SW480 (cell line): ENCODE measurements at regions not wholly inside any gene's neighbourhood (a gene's known extent, or its start where the extent isn't known, plus 50 kb on each side); places are given as distances from the start of the nearest gene placed in this dataset.
"Not testable (repeated sequence)": the region's sequence is repeated elsewhere in the genome, so short reads cannot be mapped to it uniquely, and the experiment has no call there.

Source experiments
- DNase-seq: peaks from one replicate; pipeline ENCODE4 v3.0.0-alpha.2; 2016; ENCODE audit warnings: low spot score

DNA sequence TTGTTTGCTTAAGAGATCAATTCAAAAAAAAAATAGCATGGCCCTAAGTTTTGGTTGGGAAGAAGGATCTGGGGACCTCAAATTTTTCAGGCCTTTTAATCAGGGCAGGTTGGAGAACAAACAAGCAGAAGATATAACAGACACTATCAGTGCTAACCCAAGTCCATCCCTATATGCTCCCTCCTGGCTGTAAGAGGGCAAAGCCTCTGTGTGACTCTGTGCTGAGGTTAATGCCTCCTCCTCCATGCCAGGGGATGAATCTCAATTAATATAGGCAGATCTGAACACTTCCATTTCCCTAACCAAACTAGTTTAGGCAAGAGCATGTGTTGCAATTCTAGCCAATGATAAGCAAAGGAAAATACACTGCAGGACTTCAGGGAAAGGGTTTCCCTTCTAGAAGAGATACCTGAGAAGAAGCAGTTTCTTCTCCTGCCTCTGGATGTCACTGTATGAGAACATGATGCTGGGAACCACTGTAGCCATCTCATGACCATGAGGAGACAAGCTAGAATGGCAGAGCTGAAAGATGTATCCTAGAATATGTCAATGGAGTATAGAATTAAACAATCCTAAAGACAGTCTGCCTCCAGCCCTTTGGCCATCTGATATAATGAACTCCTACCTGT lies 76.0 kb downstream of the CHD9NB start:
- DNase-seq, result peak; percentile 52

- DNase-seq, result no peak
These were observed 85.0 kb downstream of the CHD9NB start for GRCh38 chr16:52967744-52968143.

- no peak for DNase-seq
These were observed 88.4 kb downstream of the CHD9NB start for GRCh38 chr16:52964290-52964689.

GRCh38 chr16:52963855-52964242 lies 88.8 kb downstream of the CHD9NB start:
- DNase-seq, result no peak

DNA sequence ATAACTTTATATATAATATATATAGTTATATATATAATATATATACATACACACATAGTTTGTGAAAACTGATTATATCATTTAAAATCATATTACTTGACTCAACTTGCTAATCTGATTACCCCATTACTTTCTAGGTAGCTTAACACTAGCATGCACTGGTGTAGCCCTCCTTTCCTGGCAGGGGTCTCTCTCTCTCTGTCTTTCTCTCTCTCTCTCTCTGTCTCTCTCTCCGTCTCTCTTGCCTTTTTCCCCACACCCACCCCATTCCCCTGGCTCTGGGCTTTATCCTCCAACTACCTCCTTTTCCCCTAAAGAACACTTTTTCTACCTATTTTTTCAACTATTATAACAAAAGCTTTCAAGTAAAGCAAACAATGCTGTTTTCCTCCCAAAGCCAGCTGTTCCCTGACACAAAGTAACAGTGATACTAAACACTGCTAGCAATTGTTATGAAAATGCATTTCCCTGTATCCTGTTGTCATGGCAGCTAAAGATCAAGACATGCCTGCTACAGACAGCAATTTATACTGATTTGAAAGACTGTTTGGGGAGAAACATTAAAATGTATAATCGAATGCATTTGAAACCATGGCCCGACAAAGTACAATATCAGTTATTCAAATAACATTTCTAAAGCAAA lies 89.4 kb downstream of the CHD9NB start:
- no peak for DNase-seq

DNA sequence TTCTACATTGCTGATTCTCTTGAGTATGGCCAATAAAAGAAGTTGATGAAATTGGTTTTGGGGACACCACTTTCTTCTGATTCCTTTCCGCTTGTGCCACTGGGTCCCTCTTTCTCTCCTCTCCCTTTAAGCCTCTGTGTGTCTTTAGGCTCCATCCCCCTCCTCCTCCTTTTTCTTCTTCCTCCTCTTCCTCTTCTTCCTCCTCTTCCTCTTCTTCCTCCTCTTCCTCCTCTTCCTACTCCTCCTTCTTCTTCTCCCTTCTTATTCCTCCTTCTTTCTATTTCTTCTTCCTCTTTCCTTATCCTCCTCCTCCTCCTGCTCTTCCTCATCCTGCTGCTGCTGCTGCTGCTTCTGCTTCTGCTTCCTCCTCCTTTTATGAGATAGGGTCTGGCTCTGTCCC lies 93.7 kb downstream of the CHD9NB start:
- DNase-seq, result no peak

DNA sequence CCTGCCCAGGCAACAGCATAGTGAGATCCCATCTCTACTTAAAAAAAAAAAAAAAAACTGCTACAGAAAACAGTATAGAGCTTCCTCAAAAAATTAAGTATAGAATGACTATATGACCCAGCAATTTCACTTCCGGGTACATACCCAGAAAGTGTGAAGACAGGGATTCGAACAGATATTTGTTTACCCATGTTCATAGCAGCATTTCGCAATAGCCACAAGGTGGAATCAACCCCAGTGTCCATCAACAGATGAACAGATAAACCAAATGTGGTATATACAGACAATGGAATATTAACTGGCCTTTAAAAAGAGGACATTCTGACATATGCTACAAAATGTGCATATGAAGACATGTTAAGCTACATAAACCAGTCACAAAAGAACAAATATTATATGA lies 95.5 kb downstream of the CHD9NB start:
- no peak for DNase-seq

DNA sequence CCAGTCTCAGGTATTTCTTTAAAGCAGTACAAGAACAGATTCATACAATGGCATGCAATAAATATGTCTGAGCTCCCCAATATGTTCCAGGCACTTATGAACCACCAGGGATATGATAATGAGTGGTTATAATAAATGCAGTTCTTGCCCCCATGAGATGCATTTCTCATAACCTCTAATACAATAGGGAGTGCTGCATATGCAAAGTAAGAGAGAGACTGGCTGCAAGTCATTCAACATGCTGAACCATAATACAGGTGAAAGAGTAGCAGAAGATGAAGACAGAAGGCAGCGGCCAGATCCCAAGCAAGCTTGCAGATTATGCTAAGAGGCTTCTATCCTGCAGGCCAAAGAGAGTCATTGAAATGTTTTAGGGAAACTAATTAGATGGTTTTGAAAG lies 96.7 kb downstream of the CHD9NB start:
- no peak for DNase-seq

DNA sequence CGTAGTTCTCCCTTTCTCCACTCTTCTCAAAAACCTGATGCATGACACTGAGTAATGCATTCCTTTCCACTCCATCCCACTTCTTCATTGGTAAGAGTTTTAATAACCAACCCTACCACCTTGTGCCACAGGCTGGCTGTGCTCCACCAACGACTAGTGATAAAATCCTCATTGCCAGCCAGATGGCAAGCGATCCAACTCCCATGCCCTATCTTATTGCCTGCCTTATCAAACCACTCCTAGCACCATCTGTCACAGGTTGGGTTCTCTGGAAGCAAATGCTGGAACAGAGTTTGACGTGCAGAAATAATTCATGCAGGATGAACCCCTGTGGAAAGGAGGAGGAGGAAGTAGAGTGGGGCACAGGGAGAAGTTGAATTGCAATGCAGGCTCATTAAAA lies 99.5 kb downstream of the CHD9NB start:
- DNase-seq, result no peak

- DNase-seq, result no peak
These were observed 103.8 kb downstream of the CHD9NB start for GRCh38 chr16:52948946-52949345.

- DNase-seq, result no peak
These were observed 120.4 kb downstream of the CHD9NB start for GRCh38 chr16:52932321-52932720.

DNA sequence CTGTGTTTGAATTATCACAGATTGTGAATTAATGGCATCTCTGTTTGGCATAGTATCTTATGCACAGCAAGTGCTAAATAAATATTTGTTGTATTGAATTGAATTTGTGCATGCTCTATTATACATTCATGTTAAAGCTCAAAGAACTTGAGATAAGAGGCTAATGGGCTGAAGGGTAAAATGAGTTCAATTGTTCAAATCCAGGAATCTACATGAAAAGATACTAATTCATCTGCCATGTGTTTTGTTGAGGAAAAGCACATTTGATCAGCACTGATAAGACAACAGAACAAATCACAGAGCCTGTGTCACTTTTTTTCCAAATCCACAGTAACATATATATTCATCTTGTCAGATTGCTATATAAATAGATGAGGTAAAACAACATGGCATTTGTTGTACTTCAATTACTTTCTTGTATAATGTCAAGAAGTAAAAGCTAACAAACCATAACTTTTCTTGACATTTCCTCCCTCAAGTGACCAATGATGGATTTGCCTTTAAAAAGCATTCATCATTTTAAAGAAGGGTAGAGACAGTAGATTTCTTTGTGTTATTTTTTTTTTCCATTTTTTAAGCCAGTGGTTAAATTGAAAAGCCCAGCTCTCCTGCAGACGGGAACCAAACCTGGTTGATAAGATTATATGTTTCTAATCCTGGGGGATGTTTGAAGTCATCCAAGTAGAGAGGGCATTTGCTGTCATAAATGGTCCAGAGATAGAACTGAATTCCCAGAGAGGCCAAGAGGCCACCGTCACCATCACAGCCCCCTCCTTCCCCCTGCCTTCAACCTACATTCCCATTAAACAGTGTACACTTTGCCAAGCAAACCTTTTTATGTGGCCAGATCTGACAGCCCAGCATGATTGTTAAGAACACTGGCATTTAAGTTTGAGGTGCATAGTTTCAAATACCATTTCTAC lies 123.0 kb downstream of the CHD9NB start:
- DNase-seq, result peak; percentile 3

DNA sequence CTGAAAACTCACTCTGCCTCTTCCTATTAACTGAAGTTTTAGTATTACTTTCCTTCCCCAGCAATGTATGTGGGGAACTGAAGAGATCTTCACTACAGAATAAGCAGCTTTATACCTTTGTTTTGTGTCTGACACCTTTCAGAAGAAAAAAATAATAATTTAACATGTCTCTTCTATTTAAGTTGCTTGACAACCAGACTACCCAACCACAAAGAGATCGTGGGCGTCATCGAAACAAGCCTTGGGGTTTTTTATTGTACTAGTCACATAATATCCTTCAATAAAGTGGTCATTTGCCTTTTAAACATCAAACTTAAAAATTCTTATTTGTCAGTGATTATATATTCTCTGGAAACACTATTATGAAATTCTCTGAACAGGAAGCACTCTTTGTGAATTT lies 123.7 kb downstream of the CHD9NB start:
- no peak for DNase-seq

GRCh38 chr16:52925143-52925542 lies 127.6 kb downstream of the CHD9NB start:
- no peak for DNase-seq

DNA sequence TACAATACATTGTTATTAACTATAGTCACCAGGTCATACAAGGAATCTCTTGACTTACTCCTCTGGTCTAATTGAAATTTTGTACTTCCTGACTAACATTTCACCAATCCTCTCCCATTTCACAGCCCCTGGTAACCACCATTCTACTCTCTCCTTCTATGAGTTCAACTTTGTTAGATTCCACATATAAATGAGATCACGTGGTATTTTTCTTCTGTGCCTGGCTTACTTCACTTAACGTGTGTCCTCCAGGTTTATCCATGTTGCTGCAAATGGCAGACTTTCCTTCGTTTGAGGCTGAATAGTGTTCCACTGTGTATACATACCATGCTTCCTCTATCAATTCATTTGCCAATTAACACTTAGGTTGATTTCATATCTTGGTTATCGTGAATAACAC lies 128.5 kb downstream of the CHD9NB start:
- no peak for DNase-seq

- no peak for DNase-seq
These were observed 131.6 kb downstream of the CHD9NB start for GRCh38 chr16:52921104-52921503.

- DNase-seq, result no peak
These were observed 132.4 kb downstream of the CHD9NB start for GRCh38 chr16:52920331-52920730.

DNA sequence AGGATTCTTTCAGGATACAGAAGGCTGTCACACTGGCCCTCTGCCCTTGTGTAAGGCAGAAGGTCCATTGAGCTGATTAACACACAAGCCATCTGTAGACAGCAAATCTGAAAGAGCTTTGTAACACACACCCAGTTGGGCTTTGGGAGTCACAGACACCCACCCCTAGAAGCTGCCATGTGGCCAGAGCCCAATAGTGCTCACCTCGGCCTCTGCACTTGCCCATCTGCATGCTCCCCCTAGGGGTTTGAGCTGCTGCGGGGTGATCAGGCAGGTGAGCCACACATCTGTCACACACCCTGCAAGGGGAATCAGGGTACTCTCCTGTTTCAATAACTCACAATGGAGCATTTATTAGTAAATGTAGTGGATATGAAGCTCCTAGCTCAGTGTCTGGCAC lies 138.3 kb downstream of the CHD9NB start:
- DNase-seq, result no peak

DNA sequence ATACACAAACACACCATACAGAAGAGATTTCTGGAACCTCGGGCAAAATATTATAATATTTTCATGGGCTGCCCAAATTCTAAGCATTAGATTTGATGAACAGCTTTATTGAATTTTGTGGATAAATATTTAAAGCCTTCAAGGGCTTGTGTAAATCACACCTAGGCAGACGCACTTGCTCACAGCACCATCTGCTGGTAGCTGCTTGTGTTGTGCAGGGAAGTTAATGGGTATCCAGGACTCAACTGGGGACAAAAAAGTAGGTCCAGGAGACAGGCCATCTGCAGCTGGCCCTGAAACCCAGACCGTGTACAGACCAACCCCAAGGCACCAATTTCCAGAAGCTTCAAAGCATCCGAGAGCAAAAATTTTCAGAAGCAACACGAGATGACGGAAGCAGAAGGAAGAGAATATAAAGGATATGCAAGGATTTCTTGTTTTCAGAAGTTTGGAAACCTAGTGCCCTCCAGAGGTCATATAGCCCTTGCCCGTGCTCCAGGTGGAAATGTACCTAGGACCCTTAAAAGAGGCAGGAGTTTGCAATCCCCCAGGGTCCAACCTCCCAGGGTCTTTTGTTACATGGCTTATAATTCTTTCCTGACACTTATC lies 140.0 kb downstream of the CHD9NB start:
- peak; percentile 59 for DNase-seq

- DNase-seq, result not testable (repeated sequence)
These were observed 144.6 kb downstream of the CHD9NB start for GRCh38 chr16:52908057-52908456.

GRCh38 chr16:52906281-52906680 lies 146.4 kb downstream of the CHD9NB start:
- peak; percentile 54 for DNase-seq

DNA sequence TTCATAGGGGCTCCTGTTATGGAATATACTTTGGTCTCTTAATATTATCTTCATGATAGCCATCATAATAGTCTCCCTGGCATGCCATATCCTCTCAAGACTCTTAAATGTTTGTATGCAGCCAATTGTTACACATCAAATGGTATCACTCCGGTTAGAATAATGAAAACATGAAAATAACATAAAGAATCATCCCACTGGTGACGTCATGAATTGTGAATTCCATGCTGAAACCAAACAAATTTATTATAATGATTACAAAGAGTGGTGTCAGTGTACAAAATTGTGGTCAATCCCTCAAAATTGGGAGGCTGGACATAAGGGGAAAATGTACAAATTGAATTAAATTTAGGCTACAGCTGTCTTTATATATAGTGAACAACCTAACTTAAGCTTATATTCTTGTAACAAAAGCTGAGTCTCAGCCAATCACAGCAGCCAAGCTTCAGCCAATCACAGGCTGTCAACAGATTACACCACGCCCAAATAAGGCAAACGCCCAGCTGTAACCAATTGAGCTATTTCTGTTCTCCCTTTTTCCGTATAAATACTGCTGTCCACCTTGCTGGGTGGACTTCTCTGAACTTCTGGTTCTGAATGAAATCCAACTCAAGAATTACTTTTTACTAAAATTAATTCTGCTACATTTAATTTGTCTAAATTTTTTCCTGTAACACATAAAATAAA lies 156.1 kb downstream of the CHD9NB start:
- no peak for DNase-seq
